T-cell (primary cell): ENCODE measurements at regions not wholly inside any gene's neighbourhood (a gene's known extent, or its start where the extent isn't known, plus 50 kb on each side); places are given as distances from the start of the nearest gene placed in this dataset.

Source experiments
- ATAC-seq, 4 experiments: fragments of 200-7000 bp in 3 of 4; fragments of 150-1000 bp in 1 of 4; cut with Tn5 transposase; replicated peaks in 1 of 4; 1 replicate in 3 of 4; 2 replicates in 1 of 4; pipeline ENCODE4 v1.10.0; 2021; ENCODE audit warnings: moderate library complexity in 3 of 4, mild to moderate bottlenecking in 2 of 4, moderate number of reproducible peaks in 1 of 4
- CTCF ChIA-PET, 2 donors: fragments of 300-600 bp; sonication (Branson Sonifier 250); formaldehyde crosslinking; loops; one replicate each; lab custom pipeline; 2022; ENCODE audit warnings: antibody characterized with exemption in 2 of 2; lab: Charles Lee
- POLR2A ChIA-PET, 2 donors: fragments of 300-600 bp; sonication (Branson Sonifier 250); formaldehyde crosslinking; loops; one replicate each; lab custom pipeline; 2022; ENCODE audit warnings: antibody characterized with exemption in 2 of 2; lab: Charles Lee
- DNase-seq, 35 experiments: peaks; one replicate each; pipeline versions ENCODE4 v3.0.0 to v3.0.0-alpha.2; 2013 to 2023
- H3K27ac ChIP-seq: one replicate; pipeline ENCODE4 v1.5.1; 2013; ENCODE audit warnings: low read length
- H3K27me3 ChIP-seq, 2 experiments: replicated peaks in 1 of 2; 1 replicate in 1 of 2; 2 replicates in 1 of 2; pipeline versions ENCODE4 v1.6.1 to v1.7.0; 2013; ENCODE audit warnings: low read length in 1 of 2, mixed read lengths in 1 of 2; ENCODE audit not compliant: control insufficient read depth in 2 of 2, insufficient read depth in 2 of 2; ENCODE audit errors: extremely low read depth in 1 of 2
- H3K36me3 ChIP-seq, 2 donors: 1 replicate in 1 of 2; 2 replicates in 1 of 2; pipeline versions ENCODE4 v1.6.1 to v1.7.0; 2013; ENCODE audit warnings: low read length in 1 of 2; ENCODE audit not compliant: control insufficient read depth in 2 of 2, insufficient read depth in 1 of 2; ENCODE audit errors: extremely low read depth in 1 of 2
- H3K4me1 ChIP-seq, 2 experiments: 1 replicate in 1 of 2; 2 replicates in 1 of 2; pipeline versions ENCODE4 v1.6.1 to v1.7.0; 2013; ENCODE audit warnings: low read length in 2 of 2, mixed read lengths in 1 of 2; ENCODE audit not compliant: insufficient read depth in 2 of 2, control insufficient read depth in 1 of 2; ENCODE audit errors: extremely low read depth in 1 of 2
- H3K4me3 ChIP-seq, 2 donors: 1 replicate in 1 of 2; 2 replicates in 1 of 2; pipeline versions ENCODE4 v1.5.1 to v1.7.0; 2013; ENCODE audit warnings: mild to moderate bottlenecking in 2 of 2, low read length in 1 of 2, moderate library complexity in 1 of 2; ENCODE audit not compliant: control insufficient read depth in 1 of 2; ENCODE audit errors: extremely low read depth in 1 of 2
- H3K9me3 ChIP-seq: 2 replicates; pipeline ENCODE4 v1.7.0; 2013
- H3K27ac Mint-ChIP-seq, 2 donors: one replicate each; pipeline ENCODE4 v1.8.0; 2020 to 2021; ENCODE audit warnings: mild to moderate bottlenecking in 2 of 2, mixed read lengths in 2 of 2
- H3K27me3 Mint-ChIP-seq, 2 donors: one replicate each; pipeline ENCODE4 v1.8.0; 2021 to 2022; ENCODE audit warnings: mixed read lengths in 2 of 2
- H3K36me3 Mint-ChIP-seq: one replicate; pipeline ENCODE4 v1.8.0; 2021; ENCODE audit warnings: mixed read lengths
- H3K4me1 Mint-ChIP-seq, 3 donors: one replicate each; pipeline ENCODE4 v1.8.0; 2020 to 2022; ENCODE audit warnings: mixed read lengths in 3 of 3, mild to moderate bottlenecking in 1 of 3
- H3K4me3 Mint-ChIP-seq, 3 donors: one replicate each; pipeline ENCODE4 v1.8.0; 2020 to 2022; ENCODE audit warnings: mild to moderate bottlenecking in 3 of 3, mixed read lengths in 3 of 3, moderate library complexity in 3 of 3
- H3K9me3 Mint-ChIP-seq, 3 donors: one replicate each; pipeline ENCODE4 v1.8.0; 2020 to 2022; ENCODE audit warnings: mixed read lengths in 3 of 3
- WGBS: methylation state at CpG from one replicate; pipeline ENCODE4 v1.1.5; 2013; ENCODE audit warnings: missing lambda C conversion rate; ENCODE audit not compliant: insufficient coverage; 5-methylcytosine and 5-hydroxymethylcytosine counted together

DNA sequence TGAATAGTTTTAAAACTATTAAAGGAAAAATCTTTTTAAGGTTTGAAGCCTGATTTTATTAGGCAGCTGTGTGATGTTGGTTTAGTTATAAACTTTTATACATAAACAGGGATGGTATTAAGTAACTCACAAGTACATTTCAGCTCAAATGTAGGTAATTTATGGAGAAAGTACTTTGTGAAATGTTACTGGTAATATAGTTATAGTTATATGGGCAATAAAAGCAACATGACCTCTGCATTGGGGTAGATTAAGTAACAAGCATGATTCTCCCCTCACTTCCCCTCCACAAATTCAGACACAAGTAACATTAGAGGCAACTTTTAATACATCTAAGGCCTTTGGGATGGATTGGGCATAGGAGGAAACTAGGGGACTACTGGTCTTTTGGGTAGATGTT lies 154.3 kb upstream of the ID4 start:
- H3K4me3 Mint-ChIP-seq = no peak overlapping the region
- no peaks in the 10 kb centered on the region for H3K36me3 ChIP-seq
- ATAC-seq (no peak), DNase-seq (no peak)
- no peaks in the 10 kb centered on the region for H3K36me3 Mint-ChIP-seq
- no peaks in the 10 kb centered on the region for H3K4me1 Mint-ChIP-seq
- H3K4me1 ChIP-seq = no peaks in the 10 kb centered on the region
- H3K27me3 ChIP-seq = no peaks in the 10 kb centered on the region
- no peak overlapping the region for H3K27ac Mint-ChIP-seq
- H3K4me3 ChIP-seq = no peak overlapping the region
- CTCF ChIA-PET = no interaction called here
- H3K9me3 Mint-ChIP-seq = peaks cover 4 to 8% (median 5%) of the 10 kb centered on the region in 3 donors
- POLR2A ChIA-PET = interaction anchor here in 1 of 2 donors (0.6 kb wide), 1 partner anchor 1730 kb away, joined by 3 read pairs; no protein-coding TSS in a partner anchor
- H3K9me3 ChIP-seq = no peaks in the 10 kb centered on the region
- H3K27ac ChIP-seq = no peak overlapping the region
- H3K27me3 Mint-ChIP-seq = no peaks in the 10 kb centered on the region

DNA sequence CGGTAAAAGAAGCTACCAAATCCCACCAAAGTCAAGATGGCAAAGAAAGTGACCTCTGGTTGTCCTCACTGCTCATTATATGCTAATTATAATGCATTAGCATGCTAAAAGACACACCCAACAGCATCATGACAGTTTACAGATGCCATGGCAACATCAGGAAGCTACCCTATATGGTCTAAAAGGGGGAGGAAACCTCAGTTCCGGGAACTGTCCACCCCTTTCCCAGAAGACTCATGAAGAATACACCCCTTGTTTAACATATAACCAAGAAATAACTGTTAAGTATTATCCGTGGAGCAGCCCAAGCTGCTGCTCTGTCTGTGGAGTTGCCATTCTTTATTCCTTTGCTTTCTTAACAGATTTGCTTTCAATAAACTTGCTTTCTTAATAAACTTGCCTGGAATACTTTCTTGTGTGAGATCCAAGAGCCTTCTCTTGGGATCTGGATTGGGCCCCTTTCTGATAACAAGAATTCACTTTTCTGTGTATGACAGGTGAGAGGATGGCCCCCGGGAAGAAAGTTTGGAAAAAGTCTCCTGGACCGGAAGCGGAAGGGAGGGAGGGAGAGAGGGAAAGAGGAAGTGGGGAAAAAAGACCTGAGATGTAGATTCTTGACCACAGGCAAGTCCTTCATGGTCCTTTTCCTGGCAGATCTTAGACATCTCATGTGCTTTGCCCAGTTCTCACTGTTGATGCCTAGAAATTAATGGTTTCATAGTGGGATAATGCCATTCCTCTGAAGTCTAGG lies 146.7 kb upstream of the ID4 start:
- Mint-ChIP-seq H3K9me3 (peaks cover 3 to 12% (median 3%) of the 10 kb centered on the region in 3 donors), H3K27me3 (peaks cover 10 to 13% of the 10 kb centered on the region in 2 donors), H3K4me3 (no peak overlapping the region), H3K27ac (no peak overlapping the region), H3K36me3 (no peaks in the 10 kb centered on the region), H3K4me1 (no peaks in the 10 kb centered on the region)
- H3K4me3 ChIP-seq = no peak overlapping the region
- peaks cover 7 to 24% of the 10 kb centered on the region in 2 experiments for H3K27me3 ChIP-seq
- no peaks in the 10 kb centered on the region for H3K4me1 ChIP-seq
- H3K9me3 ChIP-seq = no peaks in the 10 kb centered on the region
- POLR2A ChIA-PET = interaction anchor here in 1 of 2 donors (0.6 kb wide), 1 partner anchor 11 kb away, joined by 4 read pairs; no protein-coding TSS in a partner anchor
- H3K27ac ChIP-seq = no peak overlapping the region
- DNase-seq (no peak), ATAC-seq (no peak)
- 37% methylated on average over 3 of the region's 6 CpGs for WGBS
- H3K36me3 ChIP-seq = no peaks in the 10 kb centered on the region
- CTCF ChIA-PET = no interaction called here

DNA sequence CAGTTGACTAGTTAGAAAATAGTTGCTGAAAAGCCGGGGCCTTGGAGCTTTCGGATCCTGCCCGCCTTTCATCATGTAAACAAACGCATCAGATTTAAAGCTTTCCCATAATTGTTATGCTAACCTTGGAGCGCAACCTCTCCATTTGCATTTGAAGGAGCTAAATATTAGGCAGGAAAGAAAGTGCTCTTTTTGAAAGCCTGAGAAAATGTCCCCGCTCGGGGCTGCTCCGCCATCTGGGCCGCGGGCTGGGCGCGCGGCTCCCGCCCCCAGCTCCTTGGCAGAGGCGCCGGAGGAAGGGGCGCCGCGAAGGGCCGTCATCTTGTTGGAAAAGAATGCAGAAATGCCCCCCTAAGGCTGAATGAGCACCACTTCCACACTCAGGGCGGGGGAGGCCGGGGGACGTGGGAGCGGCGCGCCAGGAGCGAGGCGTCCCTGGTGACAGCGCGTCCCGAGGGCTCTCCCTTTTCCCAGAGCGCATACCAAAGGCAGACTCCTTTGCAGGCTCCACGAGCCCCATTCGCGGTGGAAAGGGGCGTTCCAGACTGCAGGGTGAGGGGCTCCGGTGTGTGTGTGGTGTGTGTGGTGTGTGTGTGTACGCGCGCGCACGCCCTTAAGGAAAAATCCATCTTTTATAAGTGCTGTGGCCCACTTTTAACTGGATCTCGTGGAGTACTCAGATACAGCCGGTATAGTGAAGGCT lies 145.6 kb upstream of the ID4 start:
- no peak overlapping the region for H3K4me3 Mint-ChIP-seq
- H3K27me3 Mint-ChIP-seq = peaks cover 10 to 13% of the 10 kb centered on the region in 2 donors
- H3K9me3 Mint-ChIP-seq = peaks cover 3 to 9% (median 3%) of the 10 kb centered on the region in 3 donors
- no peaks in the 10 kb centered on the region for H3K4me1 Mint-ChIP-seq
- ATAC-seq = no peak
- no peaks in the 10 kb centered on the region for H3K36me3 ChIP-seq
- POLR2A ChIA-PET = no interaction called here
- CTCF ChIA-PET = no interaction called here
- no peaks in the 10 kb centered on the region for H3K9me3 ChIP-seq
- H3K4me3 ChIP-seq = no peak overlapping the region
- H3K27ac Mint-ChIP-seq = no peak overlapping the region
- no peaks in the 10 kb centered on the region for H3K36me3 Mint-ChIP-seq
- H3K27me3 ChIP-seq = peaks cover 7 to 24% of the 10 kb centered on the region in 2 experiments
- 17% methylated on average over 13 of the region's 44 CpGs for WGBS
- no peaks in the 10 kb centered on the region for H3K4me1 ChIP-seq
- H3K27ac ChIP-seq = no peak overlapping the region
- DNase-seq = no peak

DNA sequence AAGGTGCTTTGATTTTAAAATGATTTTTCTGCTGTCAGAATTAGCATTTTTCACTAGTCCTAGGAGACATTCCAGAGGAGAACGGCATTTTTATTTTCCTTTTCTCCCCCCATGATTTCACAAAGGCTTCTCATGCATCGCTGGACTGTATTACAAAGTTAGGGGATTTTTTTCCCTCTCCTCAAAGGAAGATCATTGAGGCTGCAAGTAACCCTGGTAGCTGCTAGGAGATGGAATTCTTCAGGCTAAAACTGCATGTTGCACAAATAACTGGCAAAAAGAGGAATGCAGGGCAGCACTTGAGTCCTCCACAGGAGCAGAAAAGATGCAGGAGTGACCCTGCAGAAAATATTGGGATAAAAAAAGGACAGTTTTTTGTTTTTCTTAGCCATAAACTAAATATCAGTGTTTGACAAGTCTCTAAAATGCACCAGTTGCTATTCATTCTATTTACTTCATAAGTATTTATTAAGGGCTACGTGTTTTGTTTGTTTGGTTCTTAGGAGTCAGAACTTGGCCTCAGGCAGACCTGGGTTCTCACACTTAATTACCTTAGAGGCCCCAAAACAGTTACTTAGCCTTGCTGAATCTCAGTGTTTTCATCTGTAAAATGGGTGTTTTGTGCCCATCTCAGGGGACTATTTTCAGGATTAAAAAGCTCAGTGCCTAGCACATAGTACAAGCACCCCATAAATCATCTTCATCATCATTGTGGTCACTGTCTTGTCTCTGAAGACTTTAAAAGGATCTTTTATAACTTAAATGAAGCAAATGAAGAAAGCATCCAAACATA lies 144.5 kb upstream of the ID4 start:
- no peak overlapping the region for H3K4me3 ChIP-seq
- Mint-ChIP-seq H3K4me3 (no peak overlapping the region), H3K36me3 (no peaks in the 10 kb centered on the region), H3K27ac (no peak overlapping the region), H3K27me3 (peaks cover 10 to 13% of the 10 kb centered on the region in 2 donors), H3K4me1 (no peaks in the 10 kb centered on the region), H3K9me3 (peaks cover 3 to 4% (median 3%) of the 10 kb centered on the region in 3 donors)
- DNase-seq (no peak), ATAC-seq (no peak)
- H3K27ac ChIP-seq = no peak overlapping the region
- H3K27me3 ChIP-seq = peaks cover 7 to 24% of the 10 kb centered on the region in 2 experiments
- no peaks in the 10 kb centered on the region for H3K9me3 ChIP-seq
- ChIA-PET POLR2A (no interaction called here), CTCF (no interaction called here)
- no peaks in the 10 kb centered on the region for H3K4me1 ChIP-seq
- no CpG with 5 or more reads among the region's 3 CpGs for WGBS
- H3K36me3 ChIP-seq = no peaks in the 10 kb centered on the region

DNA sequence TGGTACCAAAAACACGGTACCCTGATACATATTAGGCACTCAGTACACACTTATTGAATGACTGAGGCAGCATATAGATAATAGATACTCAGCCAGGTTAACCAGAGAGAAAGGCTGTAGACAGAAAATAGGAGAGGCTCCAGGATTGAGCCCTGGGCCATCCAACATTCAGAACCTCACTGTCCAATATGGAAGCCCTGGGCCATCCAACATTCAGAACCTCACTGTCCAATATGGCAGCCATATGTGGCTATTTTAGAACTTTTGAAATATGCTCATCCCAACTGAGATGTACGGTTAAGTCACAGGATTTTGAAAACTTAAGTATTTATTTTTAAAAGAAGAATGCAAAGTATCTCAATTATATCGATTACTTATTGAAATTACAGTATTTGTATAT lies 142.5 kb upstream of the ID4 start:
- Mint-ChIP-seq H3K4me1 (no peaks in the 10 kb centered on the region), H3K36me3 (no peaks in the 10 kb centered on the region), H3K27me3 (peaks cover 10 to 13% of the 10 kb centered on the region in 2 donors), H3K27ac (no peak overlapping the region), H3K4me3 (no peak overlapping the region), H3K9me3 (peaks cover 5 to 9% (median 8%) of the 10 kb centered on the region in 3 donors)
- H3K9me3 ChIP-seq = no peaks in the 10 kb centered on the region
- no peaks in the 10 kb centered on the region for H3K4me1 ChIP-seq
- H3K4me3 ChIP-seq = no peak overlapping the region
- H3K36me3 ChIP-seq = no peaks in the 10 kb centered on the region
- ATAC-seq (no peak), DNase-seq (no peak)
- H3K27ac ChIP-seq = no peak overlapping the region
- WGBS = no CpG with 5 or more reads among the region's 3 CpGs
- ChIA-PET CTCF (no interaction called here), POLR2A (no interaction called here)
- peaks cover 7 to 24% of the 10 kb centered on the region in 2 experiments for H3K27me3 ChIP-seq

DNA sequence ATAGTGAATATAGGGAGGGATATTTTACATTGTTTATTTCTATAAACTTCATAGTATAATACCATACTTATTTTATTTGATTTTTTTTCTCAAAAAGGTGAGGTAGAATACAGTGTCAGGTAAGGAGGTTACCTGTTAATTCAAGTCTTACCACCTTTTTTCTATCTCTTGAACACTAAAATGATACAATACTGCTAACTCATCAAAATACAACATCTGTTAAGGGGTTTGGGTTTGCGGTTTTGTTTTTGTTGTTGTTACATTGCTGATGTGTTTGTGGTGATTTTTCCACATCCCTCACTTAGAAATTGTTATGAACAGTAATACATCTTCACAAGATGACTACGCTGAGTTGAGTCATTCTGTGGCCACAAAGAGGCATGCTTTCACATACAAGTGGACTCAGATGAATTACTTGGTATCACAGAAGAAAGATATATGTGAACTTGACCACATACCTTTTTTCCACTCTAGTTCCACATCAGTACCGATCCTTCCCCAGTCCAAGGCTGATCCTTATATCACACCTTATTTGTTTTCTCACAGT lies 139.4 kb upstream of the ID4 start:
- Mint-ChIP-seq H3K27ac (no peak overlapping the region), H3K4me3 (no peak overlapping the region), H3K4me1 (no peaks in the 10 kb centered on the region), H3K9me3 (peaks cover 5 to 11% (median 8%) of the 10 kb centered on the region in 3 donors), H3K27me3 (peaks cover 0 to 7% of the 10 kb centered on the region in 2 donors), H3K36me3 (no peaks in the 10 kb centered on the region)
- no CpG with 5 or more reads among the region's 3 CpGs for WGBS
- Histone ChIP-seq H3K36me3 (no peaks in the 10 kb centered on the region), H3K27me3 (peaks cover 0 to 3% of the 10 kb centered on the region in 2 experiments), H3K4me3 (no peak overlapping the region), H3K27ac (no peak overlapping the region), H3K4me1 (no peaks in the 10 kb centered on the region), H3K9me3 (no peaks in the 10 kb centered on the region)
- DNase-seq (no peak), ATAC-seq (no peak)
- ChIA-PET CTCF (no interaction called here), POLR2A (no interaction called here)
